GM12865 (cell line): ENCODE measurements at regions not wholly inside any gene's neighbourhood (a gene's known extent, or its start where the extent isn't known, plus 50 kb on each side); places are given as distances from the start of the nearest gene placed in this dataset.

Source experiments
- DNase-seq: peaks from one replicate; pipeline ENCODE4 v3.0.0; 2010; ENCODE audit warnings: low read depth
- H3K4me3 ChIP-seq: 2 replicates; pipeline ENCODE4 v1.5.1; 2011; ENCODE audit warnings: mild to moderate bottlenecking, low read depth, low read length, control low read depth
- TF ChIP-seq, protein P1 (sequence below): IDR thresholded peaks from 2 replicates; pipeline ENCODE4 v1.5.1; 2011; ENCODE audit warnings: low read length, control low read depth, low read depth, inconsistent platforms; ENCODE audit not compliant: insufficient read depth; ENCODE audit errors: missing control alignments

DNA sequence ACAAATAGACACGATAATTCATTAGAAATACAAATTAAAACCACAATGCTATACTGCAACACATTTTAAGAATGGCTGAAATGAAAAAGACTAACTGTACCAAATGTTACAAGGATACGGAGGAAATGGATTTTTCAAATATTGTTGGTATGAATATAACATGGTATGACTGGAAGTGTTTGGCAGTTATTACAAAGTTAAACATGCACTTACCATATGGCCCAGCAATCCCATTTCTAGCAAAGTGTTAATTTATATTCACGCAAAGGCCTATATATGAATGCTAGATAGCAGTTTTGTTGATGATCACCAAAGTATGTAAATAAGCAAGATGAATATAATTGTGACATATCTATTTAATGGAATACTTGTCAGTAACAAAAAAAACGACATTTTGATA, 497.8 kb upstream of the FSIP2 start:
- TF ChIP-seq, protein P1, sequence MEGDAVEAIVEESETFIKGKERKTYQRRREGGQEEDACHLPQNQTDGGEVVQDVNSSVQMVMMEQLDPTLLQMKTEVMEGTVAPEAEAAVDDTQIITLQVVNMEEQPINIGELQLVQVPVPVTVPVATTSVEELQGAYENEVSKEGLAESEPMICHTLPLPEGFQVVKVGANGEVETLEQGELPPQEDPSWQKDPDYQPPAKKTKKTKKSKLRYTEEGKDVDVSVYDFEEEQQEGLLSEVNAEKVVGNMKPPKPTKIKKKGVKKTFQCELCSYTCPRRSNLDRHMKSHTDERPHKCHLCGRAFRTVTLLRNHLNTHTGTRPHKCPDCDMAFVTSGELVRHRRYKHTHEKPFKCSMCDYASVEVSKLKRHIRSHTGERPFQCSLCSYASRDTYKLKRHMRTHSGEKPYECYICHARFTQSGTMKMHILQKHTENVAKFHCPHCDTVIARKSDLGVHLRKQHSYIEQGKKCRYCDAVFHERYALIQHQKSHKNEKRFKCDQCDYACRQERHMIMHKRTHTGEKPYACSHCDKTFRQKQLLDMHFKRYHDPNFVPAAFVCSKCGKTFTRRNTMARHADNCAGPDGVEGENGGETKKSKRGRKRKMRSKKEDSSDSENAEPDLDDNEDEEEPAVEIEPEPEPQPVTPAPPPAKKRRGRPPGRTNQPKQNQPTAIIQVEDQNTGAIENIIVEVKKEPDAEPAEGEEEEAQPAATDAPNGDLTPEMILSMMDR = no peak

DNA sequence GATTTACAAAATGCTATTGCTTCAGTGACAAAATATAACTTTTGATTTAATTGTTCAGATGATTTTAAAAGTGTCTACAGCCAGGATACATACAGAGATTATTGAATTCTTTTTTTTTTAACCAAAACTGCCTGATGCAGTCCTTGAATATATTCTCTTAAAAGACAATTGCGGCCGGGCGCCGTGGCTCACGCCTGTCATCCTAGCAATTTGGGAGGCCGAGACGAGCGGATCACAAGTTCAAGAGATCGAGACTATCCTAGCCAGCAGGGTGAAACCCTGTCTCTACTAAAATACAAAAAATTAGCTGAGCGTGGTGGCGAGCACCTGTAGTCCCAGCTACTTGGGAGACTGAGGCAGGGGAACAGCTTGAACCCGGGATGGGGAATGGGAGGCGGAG, 497.0 kb upstream of the FSIP2 start:
- H3K4me3 ChIP-seq = no peak overlapping the region
- TF ChIP-seq, protein P1 = no peak
- DNase-seq = no peak

More for the DNA sequence above, 497.8 kb upstream of the FSIP2 start:
- H3K4me3 ChIP-seq = no peak overlapping the region
- no peak for DNase-seq

DNA sequence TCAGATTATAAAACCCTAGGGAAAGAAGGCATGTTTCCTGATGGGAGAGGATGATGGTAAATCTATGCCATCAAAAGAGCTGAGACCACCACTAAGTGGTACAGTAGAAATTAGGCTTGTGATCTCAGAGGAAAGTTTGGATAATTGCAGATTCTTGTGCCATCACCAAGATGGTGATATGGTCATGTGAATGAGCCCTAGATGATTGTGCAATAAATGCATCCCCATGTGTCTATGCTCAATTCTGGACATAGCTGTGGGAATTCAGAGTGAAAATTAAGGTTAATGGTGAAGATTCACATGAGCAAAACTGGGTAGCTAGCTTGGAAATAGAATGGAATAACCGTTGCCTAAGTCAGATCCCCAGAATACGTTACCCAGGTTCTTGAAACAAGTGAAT, 496.1 kb upstream of the FSIP2 start:
- no peak for DNase-seq
- H3K4me3 ChIP-seq = no peak overlapping the region
- TF ChIP-seq, protein P1 = no peak

DNA sequence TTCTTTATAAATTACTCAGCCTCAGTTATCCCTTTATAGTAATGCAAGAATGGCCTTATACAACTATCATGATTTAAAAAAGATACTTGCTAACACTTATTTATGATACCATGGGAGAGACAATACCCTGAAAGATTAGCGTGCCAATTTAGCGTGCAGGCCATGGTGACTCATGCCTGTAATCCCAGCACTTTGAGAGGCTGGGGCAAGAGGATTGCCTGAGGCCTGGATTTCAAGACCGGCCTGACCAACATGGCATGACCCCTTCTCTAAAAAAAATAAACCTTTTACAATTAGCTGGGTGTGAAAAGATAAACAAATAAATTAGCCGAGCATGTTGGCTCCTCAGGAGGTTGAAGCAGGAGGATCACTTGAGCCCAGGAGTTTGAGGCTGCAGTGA, 493.4 kb upstream of the FSIP2 start:
- no peak for DNase-seq
- no peak overlapping the region for H3K4me3 ChIP-seq
- TF ChIP-seq, protein P1 = no peak

DNA sequence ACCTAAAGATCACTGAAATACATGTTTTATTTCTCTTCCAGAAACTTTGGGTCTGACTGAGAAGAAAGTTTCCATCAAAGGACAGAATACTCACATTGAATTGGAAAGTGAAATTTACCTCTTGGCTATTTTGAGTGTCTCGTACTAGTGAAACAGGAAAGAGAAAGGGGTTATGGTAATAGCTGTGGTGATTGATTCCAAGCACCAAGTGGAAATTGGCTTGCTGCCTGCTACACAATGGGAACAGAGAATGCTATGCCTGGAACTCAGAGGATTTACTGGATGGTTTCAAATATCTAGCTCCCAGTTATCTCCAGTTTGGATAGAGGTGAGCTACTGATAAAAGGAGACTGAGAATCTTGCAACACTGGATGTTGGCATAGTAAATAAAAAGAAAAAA, 492.8 kb upstream of the FSIP2 start:
- TF ChIP-seq, protein P1 = no peak
- no peak overlapping the region for H3K4me3 ChIP-seq
- DNase-seq = no peak

DNA sequence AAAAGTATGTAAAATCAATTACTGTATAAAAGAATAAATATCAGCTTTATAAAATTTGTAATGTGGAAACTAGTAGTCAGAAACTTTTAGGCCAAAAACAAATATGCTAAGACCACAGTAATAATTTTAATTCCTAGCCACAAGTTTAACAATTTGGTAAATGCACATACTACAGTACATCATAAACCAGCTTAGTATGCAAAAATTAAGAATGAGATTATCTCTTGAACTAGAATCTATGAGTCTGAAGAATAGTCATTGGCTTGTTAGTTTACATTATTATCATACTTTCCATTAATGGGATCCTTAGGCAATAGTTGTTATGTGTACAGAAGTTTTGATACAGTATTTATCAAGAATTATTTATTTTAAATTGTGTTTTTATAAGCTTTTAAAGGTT, 491.9 kb upstream of the FSIP2 start:
- TF ChIP-seq, protein P1 = no peak
- DNase-seq = no peak
- H3K4me3 ChIP-seq = no peak overlapping the region

DNA sequence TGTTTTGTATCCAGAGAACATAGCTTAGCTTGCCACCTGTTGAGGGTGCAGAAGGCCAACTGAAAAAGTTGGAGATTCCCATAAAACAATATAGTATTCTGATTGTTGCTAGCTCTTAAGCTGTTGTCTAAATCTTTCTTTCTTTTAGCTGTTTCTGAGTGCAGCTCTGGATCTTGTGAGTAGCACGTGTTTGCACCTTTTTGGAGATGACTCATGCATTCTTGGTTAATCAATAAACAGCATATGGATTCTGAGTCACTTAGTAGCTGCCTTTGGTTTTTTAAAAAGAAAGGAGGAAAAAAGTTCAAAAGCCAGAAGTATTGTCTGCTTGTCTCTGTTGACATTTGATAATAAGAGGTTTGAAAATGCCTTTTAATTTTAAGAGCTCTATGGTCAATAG, 483.0 kb upstream of the FSIP2 start:
- DNase-seq = no peak
- no peak overlapping the region for H3K4me3 ChIP-seq
- TF ChIP-seq, protein P1 = no peak
